GM12874 (cell line): ENCODE measurements at regions not wholly inside any gene's neighbourhood (a gene's known extent, or its start where the extent isn't known, plus 50 kb on each side); places are given as distances from the start of the nearest gene placed in this dataset.

Experiments
- CTCF ChIP-seq: IDR thresholded peaks from 2 replicates; pipeline ENCODE4 v1.5.1; 2011; ENCODE audit warnings: low read depth, mild to moderate bottlenecking, control low read depth, low read length, moderate library complexity; ENCODE audit not compliant: insufficient read depth

- no peak for TF ChIP-seq CTCF
These were observed 168.0 kb upstream of the LRFN2 start for GRCh38 chr6:40755046-40755681.

GRCh38 chr6:40754461-40755045 lies 167.4 kb upstream of the LRFN2 start:
- TF ChIP-seq CTCF = no peak

GRCh38 chr6:40753675-40754448 lies 166.7 kb upstream of the LRFN2 start:
- TF ChIP-seq CTCF = no peak

- TF ChIP-seq CTCF = no peak
These were observed 165.9 kb upstream of the LRFN2 start for GRCh38 chr6:40753048-40753447.

- TF ChIP-seq CTCF = no peak
These were observed 157.7 kb upstream of the LRFN2 start for GRCh38 chr6:40744835-40745234.

GRCh38 chr6:40743690-40744446 lies 156.7 kb upstream of the LRFN2 start:
- TF ChIP-seq CTCF = no peak

- no peak for TF ChIP-seq CTCF
These were observed 156.1 kb upstream of the LRFN2 start for GRCh38 chr6:40743226-40743625.
